ENCODE measurements at regions not wholly inside any gene's neighbourhood (a gene's known extent, or its start where the extent isn't known, plus 50 kb on each side); places are given as distances from the start of the nearest gene placed in this dataset.

GRCh38 chr9:12511726-12512125 lies 181.5 kb upstream of the TYRP1 start:
- ChIA-PET POLR2A (no interaction called here), CTCF (no interaction called here)
- Histone ChIP-seq H3K79me2 (ENCODE audit: control insufficient read depth, insufficient read depth, low read length) (no peaks in the 10 kb centered on the region), H3K9me3 (ENCODE audit: control extremely low read depth in 1 of 3, control insufficient read depth in 2 of 3, insufficient read depth in 1 of 3, low read length in 2 of 3) (no peaks in the 10 kb centered on the region), H3K36me3 (replicated peaks in 1 of 2; ENCODE audit: control extremely low read depth in 1 of 2, control insufficient read depth in 1 of 2, extremely low read depth in 1 of 2, insufficient read depth in 2 of 2, low read length in 1 of 2) (no peaks in the 10 kb centered on the region), H4K20me1 (ENCODE audit: control insufficient read depth, insufficient read depth, low read length, poor library complexity, severe bottlenecking) (no peaks in the 10 kb centered on the region), H3K27ac (ENCODE audit: low read length in 2 of 2) (no peak overlapping the region), H3K4me1 (ENCODE audit: control insufficient read depth in 2 of 2, insufficient read depth in 2 of 2, low read length in 2 of 2) (no peaks in the 10 kb centered on the region), H3K9ac (ENCODE audit: low read length) (no peak overlapping the region), H3K27me3 (replicated peaks in 1 of 4; ENCODE audit: control extremely low read depth in 1 of 4, control insufficient read depth in 3 of 4, insufficient read depth in 4 of 4, low read length in 3 of 4) (no peaks in the 10 kb centered on the region), H3K4me2 (replicated peaks; ENCODE audit: low read depth, low read length, poor library complexity, severe bottlenecking) (no peak overlapping the region), H2AFZ (ENCODE audit: insufficient read depth, low read depth, low read length, poor library complexity, severe bottlenecking) (no peak overlapping the region), H3K4me3 (ENCODE audit: control extremely low read depth in 1 of 5, extremely low read depth in 1 of 5, insufficient read depth in 1 of 5, low read depth in 2 of 5, low read length in 4 of 5) (no peak overlapping the region)
- peaks cover 3% of the 10 kb centered on the region for H3K9me3 Mint-ChIP-seq (ENCODE audit: insufficient read depth)
- WGBS (ENCODE audit: insufficient coverage) = no CpG with 5 or more reads among the region's 1 CpG
- DNase-seq (no peak), ATAC-seq (ENCODE audit: low read depth) (no peak)
- H3K4me1 Mint-ChIP-seq = no peaks in the 10 kb centered on the region
- H3K27me3 Mint-ChIP-seq = no peaks in the 10 kb centered on the region
- TF ChIP-seq CTCF (IDR thresholded peaks at IDR 0.05) (no peak), EZH2 (IDR thresholded peaks at IDR 0.05; ENCODE audit: borderline replicate concordance, insufficient read depth, low read depth, low read length, poor library complexity, severe bottlenecking) (no peak)
- intact Hi-C loops (cut with micrococcal nuclease) = no loop called here
- no peak overlapping the region for H3K4me3 Mint-ChIP-seq
- no peak overlapping the region for H3K27ac Mint-ChIP-seq

GRCh38 chr9:12516031-12516430 lies 177.2 kb upstream of the TYRP1 start:
- no peak overlapping the region for H3K27ac ChIP-seq (ENCODE audit: low read length in 2 of 2)
- no peak for ATAC-seq (ENCODE audit: low read depth)
- no peak overlapping the region for H3K27ac Mint-ChIP-seq
- intact Hi-C loops (cut with micrococcal nuclease) = no loop called here
- DNase-seq = no peak
- no peak overlapping the region for H3K4me2 ChIP-seq (replicated peaks; ENCODE audit: low read depth, low read length, poor library complexity, severe bottlenecking)
- H3K4me1 ChIP-seq (ENCODE audit: control insufficient read depth in 2 of 2, insufficient read depth in 2 of 2, low read length in 2 of 2) = no peaks in the 10 kb centered on the region
- H2AFZ ChIP-seq (ENCODE audit: insufficient read depth, low read depth, low read length, poor library complexity, severe bottlenecking) = no peak overlapping the region
- H3K79me2 ChIP-seq (ENCODE audit: control insufficient read depth, insufficient read depth, low read length) = no peaks in the 10 kb centered on the region
- TF ChIP-seq EZH2 (IDR thresholded peaks at IDR 0.05; ENCODE audit: borderline replicate concordance, insufficient read depth, low read depth, low read length, poor library complexity, severe bottlenecking) = no peak
- TF ChIP-seq CTCF (IDR thresholded peaks at IDR 0.05) = no peak
- H3K4me3 Mint-ChIP-seq = no peak overlapping the region
- no peak overlapping the region for H3K9ac ChIP-seq (ENCODE audit: low read length)
- no peaks in the 10 kb centered on the region for H3K27me3 Mint-ChIP-seq
- no peaks in the 10 kb centered on the region for H3K9me3 ChIP-seq (ENCODE audit: control extremely low read depth in 1 of 3, control insufficient read depth in 2 of 3, insufficient read depth in 1 of 3, low read length in 2 of 3)
- no peaks in the 10 kb centered on the region for H4K20me1 ChIP-seq (ENCODE audit: control insufficient read depth, insufficient read depth, low read length, poor library complexity, severe bottlenecking)
- CTCF ChIA-PET = no interaction called here
- H3K36me3 ChIP-seq (replicated peaks in 1 of 2; ENCODE audit: control extremely low read depth in 1 of 2, control insufficient read depth in 1 of 2, extremely low read depth in 1 of 2, insufficient read depth in 2 of 2, low read length in 1 of 2) = no peaks in the 10 kb centered on the region
- no peak overlapping the region for H3K4me3 ChIP-seq (ENCODE audit: control extremely low read depth in 1 of 5, extremely low read depth in 1 of 5, insufficient read depth in 1 of 5, low read depth in 2 of 5, low read length in 4 of 5)
- H3K27me3 ChIP-seq (replicated peaks in 1 of 4; ENCODE audit: control extremely low read depth in 1 of 4, control insufficient read depth in 3 of 4, insufficient read depth in 4 of 4, low read length in 3 of 4) = no peaks in the 10 kb centered on the region
- no CpG with 5 or more reads among the region's 2 CpGs for WGBS (ENCODE audit: insufficient coverage)
- H3K9me3 Mint-ChIP-seq (ENCODE audit: insufficient read depth) = peaks cover 3% of the 10 kb centered on the region
- POLR2A ChIA-PET = no interaction called here
- H3K4me1 Mint-ChIP-seq = no peaks in the 10 kb centered on the region

Measured in B cell (primary cell).